DMS153 treated with DMSO at 0.1 percent for 48 hours (cell line): ENCODE measurements at regions not wholly inside any gene's neighbourhood (a gene's known extent, or its start where the extent isn't known, plus 50 kb on each side); places are given as distances from the start of the nearest gene placed in this dataset.

Experiments used
- DNase-seq: peaks from one replicate; lab custom pipeline; 2025; ENCODE audit not compliant: unreplicated experiment; lab: John Stamatoyannopoulos, UW

DNA sequence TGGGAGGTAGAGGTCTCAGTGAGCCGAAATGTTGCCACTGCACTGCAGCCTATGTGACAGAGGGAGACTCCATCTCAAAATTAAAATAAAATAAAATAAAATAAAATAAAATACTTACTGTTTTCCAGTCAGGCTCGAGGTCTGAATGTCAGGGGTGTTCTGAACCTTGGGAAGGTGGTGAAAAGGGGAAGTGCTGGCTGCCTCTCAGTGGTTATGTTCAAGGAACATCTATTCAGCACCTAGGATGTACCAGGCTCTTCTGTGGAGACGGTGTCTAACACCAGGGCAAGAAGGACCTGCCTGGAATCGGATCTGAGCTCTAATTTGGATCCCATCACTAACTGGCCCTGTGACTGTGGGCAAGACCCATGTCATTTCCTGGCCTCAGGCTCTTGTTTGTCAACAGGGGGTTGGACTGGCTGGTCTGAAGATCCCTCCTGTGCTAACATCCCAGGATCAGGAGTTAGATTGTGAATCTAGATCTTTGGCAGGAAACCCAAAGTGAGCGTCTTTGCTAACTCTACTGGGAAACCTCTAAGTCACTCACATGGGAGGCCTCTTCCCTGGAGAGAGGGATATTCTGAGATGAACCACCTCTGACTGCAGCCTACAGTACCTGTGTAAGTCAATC lies 63.4 kb upstream of the SIRPG start:
- no peak for DNase-seq

- no peak for DNase-seq
Measured at GRCh38 chr20:1720226-1720625, 62.6 kb upstream of the SIRPG start.

DNA sequence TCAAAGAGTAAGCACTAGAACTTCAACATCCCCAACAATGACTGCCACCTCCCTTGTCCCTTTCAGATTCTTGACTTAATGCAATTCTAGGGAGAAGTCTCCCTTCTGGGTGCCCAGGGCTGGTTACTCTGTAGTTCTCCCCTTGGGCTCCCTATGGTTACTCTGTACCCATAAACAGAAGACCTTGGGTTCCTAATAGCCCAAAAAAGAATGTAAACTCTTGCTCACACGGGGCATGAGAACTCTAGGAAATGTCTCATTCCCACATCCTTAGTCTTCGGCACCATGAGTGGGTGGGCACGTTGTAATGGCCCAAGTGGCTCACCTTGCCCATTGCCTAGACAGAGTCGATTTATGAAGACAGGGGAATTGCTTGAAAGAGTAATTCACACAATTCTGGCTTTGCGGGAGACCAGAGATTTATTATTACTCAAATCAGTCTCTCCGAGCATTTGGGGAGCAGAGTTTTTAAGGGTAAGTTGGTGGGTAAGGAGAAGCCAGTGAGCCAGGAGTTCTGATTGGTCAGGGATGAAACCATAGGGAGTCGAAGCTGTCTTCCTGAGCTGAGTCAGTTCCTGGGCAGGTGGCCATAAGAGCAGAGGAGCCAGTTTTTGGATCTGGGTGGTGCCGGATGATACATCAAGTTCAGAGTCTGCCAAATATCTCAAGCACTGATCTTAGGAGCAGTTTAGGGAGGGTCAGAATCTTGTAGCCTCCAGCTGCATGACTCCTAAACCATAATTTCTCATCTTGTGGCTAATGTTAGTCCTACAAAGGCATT lies 61.2 kb upstream of the SIRPG start:
- no peak for DNase-seq

DNA sequence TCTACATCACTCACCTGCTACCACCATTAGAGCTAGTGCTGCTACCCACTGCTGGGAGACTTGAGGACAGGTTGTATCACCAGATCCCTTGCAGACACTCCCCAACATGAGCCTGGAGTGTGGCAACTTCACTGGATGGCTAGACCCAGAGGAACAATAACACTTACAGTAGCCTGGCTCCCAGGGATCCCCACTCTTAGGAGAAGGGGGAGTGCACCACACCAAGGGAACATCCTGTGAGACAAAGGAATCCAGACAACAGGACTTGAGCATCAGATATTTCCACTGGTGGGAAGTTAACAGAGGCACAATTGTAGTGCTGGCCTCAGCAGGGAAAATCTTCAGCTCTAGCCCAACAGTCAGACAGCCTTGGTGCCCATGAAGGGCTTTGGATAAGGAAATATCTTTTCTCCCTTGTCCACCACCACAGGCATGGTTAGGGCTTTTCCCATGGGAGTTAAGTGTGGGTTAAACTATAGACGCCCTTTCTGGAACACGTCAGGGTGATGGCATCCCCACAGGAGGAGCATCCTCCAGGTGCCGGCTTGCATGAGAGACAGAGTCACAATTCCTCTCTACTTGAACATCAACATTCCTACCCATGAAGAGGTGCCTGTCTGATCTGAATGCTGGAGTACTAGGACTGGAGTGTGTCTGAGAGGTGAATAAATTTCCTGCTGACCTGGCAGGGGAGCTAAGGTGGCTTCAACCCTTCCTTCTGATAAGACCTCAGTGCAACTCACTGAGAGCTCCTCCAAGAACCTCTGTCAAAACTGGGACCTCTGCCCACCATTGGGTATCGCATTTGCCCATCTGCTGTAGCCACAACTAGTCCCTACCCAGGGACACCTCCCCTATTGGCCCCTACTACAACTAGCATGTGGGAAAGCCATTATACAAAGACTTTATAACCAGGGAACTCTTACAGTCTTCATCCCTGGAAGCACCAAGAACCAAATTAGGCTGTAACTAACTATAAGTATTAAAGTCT lies 55.4 kb upstream of the SIRPG start:
- no peak for DNase-seq

- no peak for DNase-seq
Measured at GRCh38 chr20:1711826-1712601, 54.4 kb upstream of the SIRPG start.

GRCh38 chr20:1711266-1711665 lies 53.7 kb upstream of the SIRPG start:
- DNase-seq, result no peak

DNA sequence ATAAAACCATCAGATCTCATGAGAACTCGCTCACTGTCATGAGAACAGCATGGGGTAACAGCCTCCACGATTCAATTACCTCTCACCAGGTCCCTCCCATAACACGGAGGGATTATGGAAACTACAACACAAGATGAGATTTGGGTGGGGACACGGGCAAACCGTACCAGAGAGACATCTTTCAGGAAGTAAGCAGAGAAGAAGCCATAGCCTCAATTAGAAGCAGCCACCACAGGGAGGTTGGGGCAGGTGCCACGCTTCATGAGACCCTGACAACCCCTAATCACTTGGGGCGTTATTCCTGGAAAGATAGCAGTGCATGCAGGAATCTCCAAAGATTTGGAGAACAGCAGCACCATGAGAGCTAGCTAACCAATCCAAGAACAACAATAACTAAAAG lies 52.9 kb upstream of the SIRPG start:
- DNase-seq, result no peak

GRCh38 chr20:1707588-1708449 lies 50.2 kb upstream of the SIRPG start:
- DNase-seq, result no peak
